ENCODE measurements at regions not wholly inside any gene's neighbourhood (a gene's known extent, or its start where the extent isn't known, plus 50 kb on each side); places are given as distances from the start of the nearest gene placed in this dataset.

GRCh38 chr4:176432811-176433540 is 113.2 kb downstream of the SPCS3 start:
- no peak for TF ChIP-seq EZH2 (IDR thresholded peaks at IDR 0.05; ENCODE audit: insufficient read depth, poor library complexity, severe bottlenecking)
- TF ChIP-seq EZH2phosphoT487 (IDR thresholded peaks at IDR 0.05; ENCODE audit: insufficient read depth, low read depth) = no peak
